HFF-Myc (cell line): ENCODE measurements at regions not wholly inside any gene's neighbourhood (a gene's known extent, or its start where the extent isn't known, plus 50 kb on each side); places are given as distances from the start of the nearest gene placed in this dataset.

ENCODE experiments used
- DNase-seq: peaks from one replicate; pipeline ENCODE4 v3.0.0-alpha.2; 2011; ENCODE audit warnings: low read depth; ENCODE audit errors: extremely low read depth
- H3K4me3 ChIP-seq: replicated peaks from 2 replicates; pipeline ENCODE4 v1.5.1; 2011; ENCODE audit warnings: low read depth, mild to moderate bottlenecking, control low read depth, low read length
- TF ChIP-seq, protein P1 (sequence below): IDR thresholded peaks from 2 replicates; pipeline ENCODE4 v1.5.1; 2012; ENCODE audit warnings: mild to moderate bottlenecking, low read depth, low read length, control low read depth; ENCODE audit errors: missing control alignments

DNA sequence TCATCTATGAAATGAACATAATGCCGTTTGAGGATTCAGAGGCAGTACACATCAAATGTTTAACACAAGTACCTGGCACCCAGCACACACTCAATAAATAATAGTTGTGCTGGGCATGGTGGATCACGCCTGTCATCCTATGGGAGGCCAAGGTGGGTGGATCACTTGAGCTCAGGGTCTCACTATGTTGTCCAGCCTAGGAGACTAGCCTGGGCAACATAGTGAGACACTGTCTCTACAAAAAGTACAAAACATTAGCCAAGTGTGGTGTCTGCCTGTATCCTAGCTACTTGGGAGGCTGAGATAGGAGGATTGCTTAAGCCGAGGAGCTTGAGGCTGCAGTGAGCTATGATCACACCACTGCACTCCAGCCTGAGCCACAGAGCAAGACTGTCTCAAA lies 98.1 kb upstream of the SALL4 start:
- DNase-seq = no peak
- H3K4me3 ChIP-seq = no peak overlapping the region
- TF ChIP-seq, protein P1, sequence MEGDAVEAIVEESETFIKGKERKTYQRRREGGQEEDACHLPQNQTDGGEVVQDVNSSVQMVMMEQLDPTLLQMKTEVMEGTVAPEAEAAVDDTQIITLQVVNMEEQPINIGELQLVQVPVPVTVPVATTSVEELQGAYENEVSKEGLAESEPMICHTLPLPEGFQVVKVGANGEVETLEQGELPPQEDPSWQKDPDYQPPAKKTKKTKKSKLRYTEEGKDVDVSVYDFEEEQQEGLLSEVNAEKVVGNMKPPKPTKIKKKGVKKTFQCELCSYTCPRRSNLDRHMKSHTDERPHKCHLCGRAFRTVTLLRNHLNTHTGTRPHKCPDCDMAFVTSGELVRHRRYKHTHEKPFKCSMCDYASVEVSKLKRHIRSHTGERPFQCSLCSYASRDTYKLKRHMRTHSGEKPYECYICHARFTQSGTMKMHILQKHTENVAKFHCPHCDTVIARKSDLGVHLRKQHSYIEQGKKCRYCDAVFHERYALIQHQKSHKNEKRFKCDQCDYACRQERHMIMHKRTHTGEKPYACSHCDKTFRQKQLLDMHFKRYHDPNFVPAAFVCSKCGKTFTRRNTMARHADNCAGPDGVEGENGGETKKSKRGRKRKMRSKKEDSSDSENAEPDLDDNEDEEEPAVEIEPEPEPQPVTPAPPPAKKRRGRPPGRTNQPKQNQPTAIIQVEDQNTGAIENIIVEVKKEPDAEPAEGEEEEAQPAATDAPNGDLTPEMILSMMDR = no peak

DNA sequence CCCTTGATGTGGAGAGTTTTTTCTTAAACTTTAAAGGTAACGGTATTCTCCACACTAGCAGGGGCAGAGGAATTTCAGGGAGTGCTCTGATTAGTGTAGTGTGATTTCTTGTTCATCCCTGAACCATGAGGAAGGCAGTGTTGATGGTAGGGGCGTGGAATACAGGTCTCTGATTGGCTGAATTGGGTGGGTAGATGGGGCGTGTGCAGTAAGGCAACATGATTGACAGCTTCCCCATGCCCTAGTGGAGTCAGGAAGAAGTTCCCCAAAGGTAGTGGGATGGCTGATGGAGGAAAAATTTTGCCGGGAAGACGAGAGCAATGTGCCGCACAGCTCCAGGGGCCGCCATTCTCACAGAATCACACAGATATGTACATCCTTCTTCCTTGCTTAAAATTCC lies 97.4 kb upstream of the SALL4 start:
- DNase-seq = no peak
- TF ChIP-seq, protein P1 = no peak
- no peak overlapping the region for H3K4me3 ChIP-seq

- TF ChIP-seq, protein P1 = no peak
- H3K4me3 ChIP-seq = no peak overlapping the region
- no peak for DNase-seq
These were observed 96.5 kb upstream of the SALL4 start for GRCh38 chr20:51898788-51899187.

- H3K4me3 ChIP-seq = no peak overlapping the region
- no peak for DNase-seq
- TF ChIP-seq, protein P1 = no peak
These were observed 92.3 kb upstream of the SALL4 start for GRCh38 chr20:51894619-51895018.

- TF ChIP-seq, protein P1 = no peak
- DNase-seq = no peak
- H3K4me3 ChIP-seq = no peak overlapping the region
These were observed 91.9 kb upstream of the SALL4 start for GRCh38 chr20:51894201-51894600.

DNA sequence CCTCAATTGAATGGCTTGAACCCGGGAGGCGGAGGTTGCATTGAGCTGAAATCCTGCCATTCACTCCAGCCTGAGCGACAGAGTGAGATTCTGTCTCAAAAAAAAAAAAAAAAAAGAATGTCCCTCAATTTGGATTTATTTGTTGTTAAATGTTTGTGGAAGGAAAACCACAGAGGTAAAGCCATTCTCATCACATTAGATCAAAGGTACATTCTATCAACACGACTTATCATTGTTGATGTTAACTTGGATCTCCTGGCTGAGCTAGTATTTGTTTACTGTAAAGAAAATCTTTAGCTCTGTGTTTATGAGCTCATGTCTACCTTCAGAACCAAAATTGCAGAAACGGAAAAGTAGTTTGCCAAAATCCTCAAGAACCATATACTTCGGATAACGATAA lies 91.4 kb upstream of the SALL4 start:
- DNase-seq = no peak
- no peak overlapping the region for H3K4me3 ChIP-seq
- TF ChIP-seq, protein P1 = no peak

GRCh38 chr20:51890003-51890402 lies 87.7 kb upstream of the SALL4 start:
- TF ChIP-seq, protein P1 = no peak
- no peak overlapping the region for H3K4me3 ChIP-seq
- no peak for DNase-seq
